ENCODE measurements at regions not wholly inside any gene's neighbourhood (a gene's known extent, or its start where the extent isn't known, plus 50 kb on each side); places are given as distances from the start of the nearest gene placed in this dataset.

GRCh38 chr5:68550015-68550414, 334.5 kb downstream of the PIK3R1 start:
- no peak for TF ChIP-seq CTCF (conservative IDR thresholded peaks at IDR 0.05 in 1 of 2, IDR thresholded peaks at IDR 0.05 in 1 of 2; ENCODE audit: extremely low read depth in 1 of 2, insufficient read depth in 1 of 2, low read depth in 1 of 2, low read length in 2 of 2)
- TF ChIP-seq EZH2 (IDR thresholded peaks at IDR 0.05; ENCODE audit: borderline replicate concordance, low read length) = no peak
